HCT116 (cell line): ENCODE measurements at regions not wholly inside any gene's neighbourhood (a gene's known extent, or its start where the extent isn't known, plus 50 kb on each side); places are given as distances from the start of the nearest gene placed in this dataset.

Experiments
- ATAC-seq: fragments of 200-7000 bp; cut with Tn5 transposase; 2 replicates; pipeline ENCODE4 v1.9.1; 2020; ENCODE audit warnings: mild to moderate bottlenecking, moderate library complexity
- BruUV-seq: library from RNA; stranded (reverse); fragments of 400-500 nt; replicated peaks from 2 replicates; lab custom pipeline; 2021; lab: Mats Ljungman, UMichigan
- CTCF ChIA-PET: fragments of 300-600 bp; sonication (Branson Sonifier 250); formaldehyde crosslinking; loops from one replicate; lab custom pipeline; 2021; ENCODE audit warnings: antibody characterized with exemption; lab: Charles Lee
- POLR2A ChIA-PET: fragments of 300-600, 350-600 bp; sonication (Branson Sonifier 250); formaldehyde crosslinking; loops from one replicate; lab custom pipeline; 2021; ENCODE audit warnings: antibody characterized with exemption; lab: Charles Lee
- RAD21 ChIA-PET, 2 experiments: fragments of 300-600 bp; sonication (Branson Sonifier 250); formaldehyde crosslinking; loops; one replicate each; lab custom pipeline; 2023; ENCODE audit warnings: low total read pairs in 2 of 2; ENCODE audit not compliant: uncharacterized antibody in 2 of 2, unreplicated experiment in 2 of 2, low non-redundant PET in 1 of 2; lab: Charles Lee
- DNase-seq: peaks from one replicate; pipeline ENCODE4 v3.0.0-alpha.2; 2010; ENCODE audit warnings: low read depth, low spot score
- H2AFZ ChIP-seq: fragments of 200-600 bp; shearing (Covaris generic), sonication (generic); 2 replicates; pipeline ENCODE4 v1.6.1; 2017; ENCODE audit warnings: low read depth, mixed run types, mixed read lengths, antibody characterized with exemption, low read length; ENCODE audit not compliant: poor library complexity, severe bottlenecking
- H3K27ac ChIP-seq: 2 replicates; pipeline ENCODE4 v1.5.1; 2012; ENCODE audit warnings: low read depth, low read length
- H3K27me3 ChIP-seq: fragments of 200-600 bp; sonication (generic); 2 replicates; pipeline ENCODE4 v1.6.1; 2016; ENCODE audit warnings: mixed run types, low read length, mixed read lengths; ENCODE audit not compliant: insufficient read depth
- H3K36me3 ChIP-seq, 2 experiments: fragments of 200-500 bp in 1 of 2; fragments of 200-600 bp in 1 of 2; sonication (Bioruptor generic) in 1 of 2; sonication (generic) in 1 of 2; 2 replicates each; pipeline versions ENCODE4 v1.5.1 to v1.6.1; 2014 to 2016; ENCODE audit warnings: low read length in 2 of 2, inconsistent platforms in 1 of 2, mixed read lengths in 1 of 2, mixed run types in 1 of 2; ENCODE audit not compliant: insufficient read depth in 2 of 2, control insufficient read depth in 1 of 2
- H3K4me1 ChIP-seq, 2 experiments: fragments of 200-600 bp in 1 of 2; sonication (generic) in 1 of 2; 2 replicates each; pipeline versions ENCODE4 v1.5.1 to v1.6.1; 2012 to 2017; ENCODE audit warnings: low read length in 2 of 2, inconsistent platforms in 1 of 2, mild to moderate bottlenecking in 1 of 2, mixed read lengths in 1 of 2, mixed run types in 1 of 2, moderate library complexity in 1 of 2; ENCODE audit not compliant: insufficient read depth in 2 of 2, control insufficient read depth in 1 of 2
- H3K4me2 ChIP-seq: fragments of 200-600 bp; sonication (generic); 2 replicates; pipeline ENCODE4 v1.6.1; 2017; ENCODE audit warnings: mixed run types, low read length, mixed read lengths
- H3K4me3 ChIP-seq, 2 experiments: fragments of 200-600 bp in 1 of 2; sonication (generic) in 1 of 2; replicated peaks in 1 of 2; 2 replicates each; pipeline ENCODE4 v1.5.1; 2011 to 2016; ENCODE audit warnings: low read length in 2 of 2, control low read depth in 1 of 2, low read depth in 1 of 2, mild to moderate bottlenecking in 1 of 2, mixed read lengths in 1 of 2, mixed run types in 1 of 2
- H3K79me2 ChIP-seq: fragments of 200-600 bp; sonication (generic); 2 replicates; pipeline ENCODE4 v1.6.1; 2017; ENCODE audit warnings: mild to moderate bottlenecking, mixed run types, low read length, moderate library complexity, mixed read lengths; ENCODE audit not compliant: insufficient read depth
- H3K9ac ChIP-seq: fragments of 200-600 bp; sonication (generic); 2 replicates; pipeline ENCODE4 v1.6.1; 2016; ENCODE audit warnings: low read length, mixed read lengths
- H3K9me2 ChIP-seq: fragments of 200-600 bp; sonication (generic), shearing (Covaris generic); 2 replicates; pipeline ENCODE4 v1.6.1; 2017; ENCODE audit warnings: mixed run types, mild to moderate bottlenecking, moderate library complexity; ENCODE audit not compliant: insufficient read depth
- H3K9me3 ChIP-seq, 2 experiments: fragments of 200-500 bp in 1 of 2; fragments of 200-600 bp in 1 of 2; sonication (Bioruptor generic) in 1 of 2; sonication (generic) in 1 of 2; 2 replicates each; pipeline ENCODE4 v1.6.1; 2014 to 2017; ENCODE audit warnings: low read length in 2 of 2, mixed read lengths in 2 of 2, inconsistent platforms in 1 of 2, low read depth in 1 of 2, mild to moderate bottlenecking in 1 of 2, mixed run types in 1 of 2, moderate library complexity in 1 of 2; ENCODE audit not compliant: control insufficient read depth in 1 of 2, insufficient read depth in 1 of 2
- H4K20me1 ChIP-seq: fragments of 200-600 bp; sonication (generic), shearing (Covaris generic); 2 replicates; pipeline ENCODE4 v1.6.1; 2017; ENCODE audit warnings: mixed run types, mild to moderate bottlenecking, moderate library complexity; ENCODE audit not compliant: insufficient read depth
- CEBPB ChIP-seq: IDR thresholded peaks from 2 replicates; pipeline ENCODE4 v1.6.1; 2012; ENCODE audit warnings: low read depth
- EZH2 ChIP-seq: fragments of 200-600 bp; sonication (generic); IDR thresholded peaks from 2 replicates; pipeline ENCODE4 v1.6.1; 2017; ENCODE audit warnings: antibody characterized with exemption, mixed run types
- FOSL1 ChIP-seq: IDR thresholded peaks from 2 replicates; pipeline ENCODE4 v1.6.1; 2012; ENCODE audit warnings: low read depth
- JUND ChIP-seq: IDR thresholded peaks from 2 replicates; pipeline ENCODE4 v1.6.1; 2012
- MAX ChIP-seq: IDR thresholded peaks from 2 replicates; pipeline ENCODE4 v1.6.1; 2012
- POLR2A ChIP-seq: IDR thresholded peaks from 2 replicates; pipeline ENCODE4 v1.7.0; 2011; ENCODE audit warnings: borderline replicate concordance; ENCODE audit not compliant: insufficient read depth, insufficient read length; ENCODE audit errors: extremely low read depth
- SRF ChIP-seq: IDR thresholded peaks from 2 replicates; pipeline ENCODE4 v1.6.1; 2012; ENCODE audit warnings: low read depth
- YY1 ChIP-seq: IDR thresholded peaks from 2 replicates; pipeline ENCODE4 v1.6.1; 2011; ENCODE audit warnings: low read length, low read depth, moderate library complexity, mild to moderate bottlenecking; ENCODE audit not compliant: insufficient replicate concordance; ENCODE audit errors: extremely low read depth
- intact Hi-C: fragments of 100-400 bp; cut with micrococcal nuclease; formaldehyde crosslinking; loops from 2 replicates; pipeline ENCODE4 v1.10.0; 2022
- TF ChIP-seq, protein P1 (sequence below), 3 experiments: fragments of 200-600 bp in 1 of 3; sonication (generic) in 1 of 3; IDR thresholded peaks in 2 of 3; conservative IDR thresholded peaks in 1 of 3; 2 replicates each; pipeline ENCODE4 v1.5.1; 2012 to 2017; ENCODE audit warnings: low read depth in 2 of 3, low read length in 2 of 3, antibody characterized with exemption in 1 of 3, borderline replicate concordance in 1 of 3, control low read depth in 1 of 3, mild to moderate bottlenecking in 1 of 3, mixed read lengths in 1 of 3, mixed run types in 1 of 3, moderate library complexity in 1 of 3; ENCODE audit not compliant: insufficient read depth in 1 of 3
- TF ChIP-seq, protein P2 (sequence below): IDR thresholded peaks from 2 replicates; pipeline ENCODE4 v1.6.1; 2012; ENCODE audit warnings: low read depth

GRCh38 chr2:235333076-235333475, 160.8 kb upstream of the AGAP1 start:
- no peaks in the 10 kb centered on the region for H3K9me2 ChIP-seq
- H3K27me3 ChIP-seq = no peaks in the 10 kb centered on the region
- no peaks in the 10 kb centered on the region for H3K36me3 ChIP-seq
- no TSS peak for BruUV-seq
- ATAC-seq = no peak
- H2AFZ ChIP-seq = no peak overlapping the region
- TF ChIP-seq CEBPB = no peak
- TF ChIP-seq, protein P1, sequence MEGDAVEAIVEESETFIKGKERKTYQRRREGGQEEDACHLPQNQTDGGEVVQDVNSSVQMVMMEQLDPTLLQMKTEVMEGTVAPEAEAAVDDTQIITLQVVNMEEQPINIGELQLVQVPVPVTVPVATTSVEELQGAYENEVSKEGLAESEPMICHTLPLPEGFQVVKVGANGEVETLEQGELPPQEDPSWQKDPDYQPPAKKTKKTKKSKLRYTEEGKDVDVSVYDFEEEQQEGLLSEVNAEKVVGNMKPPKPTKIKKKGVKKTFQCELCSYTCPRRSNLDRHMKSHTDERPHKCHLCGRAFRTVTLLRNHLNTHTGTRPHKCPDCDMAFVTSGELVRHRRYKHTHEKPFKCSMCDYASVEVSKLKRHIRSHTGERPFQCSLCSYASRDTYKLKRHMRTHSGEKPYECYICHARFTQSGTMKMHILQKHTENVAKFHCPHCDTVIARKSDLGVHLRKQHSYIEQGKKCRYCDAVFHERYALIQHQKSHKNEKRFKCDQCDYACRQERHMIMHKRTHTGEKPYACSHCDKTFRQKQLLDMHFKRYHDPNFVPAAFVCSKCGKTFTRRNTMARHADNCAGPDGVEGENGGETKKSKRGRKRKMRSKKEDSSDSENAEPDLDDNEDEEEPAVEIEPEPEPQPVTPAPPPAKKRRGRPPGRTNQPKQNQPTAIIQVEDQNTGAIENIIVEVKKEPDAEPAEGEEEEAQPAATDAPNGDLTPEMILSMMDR (IDR thresholded peaks at IDR 0.05 in 2 of 3, conservative IDR thresholded peaks at IDR 0.05 in 1 of 3; ENCODE audit: borderline replicate concordance in 1 of 3, insufficient read depth in 1 of 3, low read depth in 2 of 3, low read length in 2 of 3) = no peak
- no peak for TF ChIP-seq YY1
- no peak for TF ChIP-seq EZH2
- TF ChIP-seq POLR2A = no peak
- no peak for TF ChIP-seq FOSL1
- TF ChIP-seq SRF = no peak
- TF ChIP-seq MAX = no peak
- TF ChIP-seq, protein P2, sequence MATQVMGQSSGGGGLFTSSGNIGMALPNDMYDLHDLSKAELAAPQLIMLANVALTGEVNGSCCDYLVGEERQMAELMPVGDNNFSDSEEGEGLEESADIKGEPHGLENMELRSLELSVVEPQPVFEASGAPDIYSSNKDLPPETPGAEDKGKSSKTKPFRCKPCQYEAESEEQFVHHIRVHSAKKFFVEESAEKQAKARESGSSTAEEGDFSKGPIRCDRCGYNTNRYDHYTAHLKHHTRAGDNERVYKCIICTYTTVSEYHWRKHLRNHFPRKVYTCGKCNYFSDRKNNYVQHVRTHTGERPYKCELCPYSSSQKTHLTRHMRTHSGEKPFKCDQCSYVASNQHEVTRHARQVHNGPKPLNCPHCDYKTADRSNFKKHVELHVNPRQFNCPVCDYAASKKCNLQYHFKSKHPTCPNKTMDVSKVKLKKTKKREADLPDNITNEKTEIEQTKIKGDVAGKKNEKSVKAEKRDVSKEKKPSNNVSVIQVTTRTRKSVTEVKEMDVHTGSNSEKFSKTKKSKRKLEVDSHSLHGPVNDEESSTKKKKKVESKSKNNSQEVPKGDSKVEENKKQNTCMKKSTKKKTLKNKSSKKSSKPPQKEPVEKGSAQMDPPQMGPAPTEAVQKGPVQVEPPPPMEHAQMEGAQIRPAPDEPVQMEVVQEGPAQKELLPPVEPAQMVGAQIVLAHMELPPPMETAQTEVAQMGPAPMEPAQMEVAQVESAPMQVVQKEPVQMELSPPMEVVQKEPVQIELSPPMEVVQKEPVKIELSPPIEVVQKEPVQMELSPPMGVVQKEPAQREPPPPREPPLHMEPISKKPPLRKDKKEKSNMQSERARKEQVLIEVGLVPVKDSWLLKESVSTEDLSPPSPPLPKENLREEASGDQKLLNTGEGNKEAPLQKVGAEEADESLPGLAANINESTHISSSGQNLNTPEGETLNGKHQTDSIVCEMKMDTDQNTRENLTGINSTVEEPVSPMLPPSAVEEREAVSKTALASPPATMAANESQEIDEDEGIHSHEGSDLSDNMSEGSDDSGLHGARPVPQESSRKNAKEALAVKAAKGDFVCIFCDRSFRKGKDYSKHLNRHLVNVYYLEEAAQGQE = no peak
- no peak for TF ChIP-seq JUND
- intact Hi-C loops = no loop called here
- H3K4me1 ChIP-seq = peaks cover 0 to 11% of the 10 kb centered on the region in 2 experiments; a peak in 3 of 4 replicates
- no peak overlapping the region for H3K27ac ChIP-seq
- CTCF ChIA-PET = no interaction called here
- RAD21 ChIA-PET = no interaction called here
- no peak overlapping the region for H3K4me3 ChIP-seq
- H4K20me1 ChIP-seq = no peaks in the 10 kb centered on the region
- H3K4me2 ChIP-seq = no peak overlapping the region
- H3K9ac ChIP-seq = no peak overlapping the region
- POLR2A ChIA-PET = no interaction called here
- no peak for DNase-seq
- H3K9me3 ChIP-seq = 0 out of 4 replicates have a peak, but pooled peaks cover 0 to 4% of the 10 kb centered on the region in 2 experiments
- no peaks in the 10 kb centered on the region for H3K79me2 ChIP-seq
